ENCODE measurements at regions not wholly inside any gene's neighbourhood (a gene's known extent, or its start where the extent isn't known, plus 50 kb on each side); places are given as distances from the start of the nearest gene placed in this dataset.

DNA sequence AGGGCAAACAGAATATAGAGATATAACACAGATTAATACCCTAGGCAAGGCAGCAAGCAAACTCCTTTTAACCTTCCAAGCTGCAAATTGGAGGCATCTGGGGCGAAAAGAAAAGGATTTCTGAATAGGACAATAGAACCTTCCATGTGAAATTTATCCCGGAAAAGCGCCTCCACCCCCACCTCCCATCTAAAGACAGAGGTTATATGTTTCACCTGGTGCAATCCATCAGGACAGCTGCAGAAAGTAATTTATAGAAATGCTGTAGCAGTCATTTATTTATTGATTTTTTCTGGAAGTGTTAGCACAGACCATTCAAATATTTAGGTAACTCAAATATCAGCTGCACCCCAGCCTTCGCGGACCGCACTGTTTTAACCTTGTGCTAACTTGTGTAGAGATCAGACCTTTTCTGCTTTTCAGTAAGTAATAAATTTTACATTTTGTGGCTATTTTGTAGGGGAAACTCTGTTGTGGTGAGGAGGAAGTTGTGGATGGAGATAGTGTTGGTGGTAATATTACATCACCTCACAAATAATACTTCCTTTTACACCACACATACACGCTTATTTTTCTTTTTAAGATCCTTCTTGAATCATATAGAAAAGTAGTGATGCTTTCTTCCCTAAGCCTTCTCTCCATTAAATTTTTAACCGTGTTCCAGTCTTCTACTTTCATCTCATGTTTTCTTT, 919.3 kb upstream of the CDH2 start:
- TF ChIP-seq, protein P1, sequence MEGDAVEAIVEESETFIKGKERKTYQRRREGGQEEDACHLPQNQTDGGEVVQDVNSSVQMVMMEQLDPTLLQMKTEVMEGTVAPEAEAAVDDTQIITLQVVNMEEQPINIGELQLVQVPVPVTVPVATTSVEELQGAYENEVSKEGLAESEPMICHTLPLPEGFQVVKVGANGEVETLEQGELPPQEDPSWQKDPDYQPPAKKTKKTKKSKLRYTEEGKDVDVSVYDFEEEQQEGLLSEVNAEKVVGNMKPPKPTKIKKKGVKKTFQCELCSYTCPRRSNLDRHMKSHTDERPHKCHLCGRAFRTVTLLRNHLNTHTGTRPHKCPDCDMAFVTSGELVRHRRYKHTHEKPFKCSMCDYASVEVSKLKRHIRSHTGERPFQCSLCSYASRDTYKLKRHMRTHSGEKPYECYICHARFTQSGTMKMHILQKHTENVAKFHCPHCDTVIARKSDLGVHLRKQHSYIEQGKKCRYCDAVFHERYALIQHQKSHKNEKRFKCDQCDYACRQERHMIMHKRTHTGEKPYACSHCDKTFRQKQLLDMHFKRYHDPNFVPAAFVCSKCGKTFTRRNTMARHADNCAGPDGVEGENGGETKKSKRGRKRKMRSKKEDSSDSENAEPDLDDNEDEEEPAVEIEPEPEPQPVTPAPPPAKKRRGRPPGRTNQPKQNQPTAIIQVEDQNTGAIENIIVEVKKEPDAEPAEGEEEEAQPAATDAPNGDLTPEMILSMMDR (IDR thresholded peaks at IDR 0.05) = no peak
- no peak for TF ChIP-seq ZFX (IDR thresholded peaks at IDR 0.05; ENCODE audit: borderline replicate concordance)
